H9 (cell line): ENCODE measurements at regions not wholly inside any gene's neighbourhood (a gene's known extent, or its start where the extent isn't known, plus 50 kb on each side); places are given as distances from the start of the nearest gene placed in this dataset.

Source experiments
- DNase-seq: peaks from one replicate; pipeline ENCODE4 v3.0.0-alpha.2; 2017
- H2AFZ ChIP-seq: one replicate; pipeline ENCODE4 v1.6.1; 2013; ENCODE audit warnings: mild to moderate bottlenecking, low read length, control low read depth, moderate library complexity
- H2AK5ac ChIP-seq: 2 replicates; pipeline ENCODE4 v1.6.1; 2013; ENCODE audit warnings: low read length, control low read depth, mixed read lengths; ENCODE audit not compliant: insufficient read length
- H2BK120ac ChIP-seq: one replicate; pipeline ENCODE4 v1.6.1; 2013; ENCODE audit warnings: low read depth, mild to moderate bottlenecking, low read length, control low read depth, inconsistent platforms; ENCODE audit not compliant: poor library complexity, severe bottlenecking
- H2BK12ac ChIP-seq: 2 replicates; pipeline ENCODE4 v1.6.1; 2013; ENCODE audit warnings: low read length, control low read depth, mixed read lengths, low read depth; ENCODE audit not compliant: insufficient read length
- H2BK15ac ChIP-seq: 2 replicates; pipeline ENCODE4 v1.6.1; 2013; ENCODE audit warnings: low read depth, low read length, control low read depth
- H2BK20ac ChIP-seq: one replicate; pipeline ENCODE4 v1.6.1; 2013; ENCODE audit warnings: low read depth, mild to moderate bottlenecking, low read length, control low read depth, inconsistent platforms; ENCODE audit not compliant: poor library complexity, severe bottlenecking
- H2BK5ac ChIP-seq: 2 replicates; pipeline ENCODE4 v1.6.1; 2013; ENCODE audit warnings: low read length, control low read depth, mixed read lengths; ENCODE audit not compliant: insufficient read length
- H3K14ac ChIP-seq: 2 replicates; pipeline ENCODE4 v1.6.1; 2013; ENCODE audit warnings: low read length, control low read depth; ENCODE audit not compliant: insufficient read depth
- H3K18ac ChIP-seq: 2 replicates; pipeline ENCODE4 v1.6.1; 2013; ENCODE audit warnings: low read depth, mild to moderate bottlenecking, mixed read lengths, low read length, control low read depth; ENCODE audit not compliant: insufficient read length
- H3K23ac ChIP-seq: 2 replicates; pipeline ENCODE4 v1.6.1; 2013; ENCODE audit warnings: low read length, control low read depth, mixed read lengths, low read depth; ENCODE audit not compliant: insufficient read length
- H3K23me2 ChIP-seq: 2 replicates; pipeline ENCODE4 v1.6.1; 2013; ENCODE audit warnings: low read depth, mild to moderate bottlenecking, mixed read lengths, low read length, control low read depth; ENCODE audit not compliant: insufficient read length, poor library complexity, severe bottlenecking
- H3K27ac ChIP-seq: 2 replicates; pipeline ENCODE4 v1.5.1; 2013; ENCODE audit warnings: low read length, control low read depth, mixed read lengths, low read depth; ENCODE audit not compliant: insufficient read length
- H3K27me3 ChIP-seq: 2 replicates; pipeline ENCODE4 v1.6.1; 2013; ENCODE audit warnings: low read length, control low read depth, inconsistent platforms; ENCODE audit not compliant: insufficient read depth
- H3K4ac ChIP-seq: 2 replicates; pipeline ENCODE4 v1.6.1; 2013; ENCODE audit warnings: low read depth, mild to moderate bottlenecking, control low read depth, inconsistent platforms, low read length, moderate library complexity
- H3K4me1 ChIP-seq: 2 replicates; pipeline ENCODE4 v1.6.1; 2013; ENCODE audit warnings: low read length, control low read depth, inconsistent platforms; ENCODE audit not compliant: insufficient read depth
- H3K4me2 ChIP-seq: 2 replicates; pipeline ENCODE4 v1.6.1; 2013; ENCODE audit warnings: low read length, control low read depth, mixed read lengths; ENCODE audit not compliant: insufficient read length, insufficient read depth
- H3K56ac ChIP-seq: 2 replicates; pipeline ENCODE4 v1.6.1; 2013; ENCODE audit warnings: low read depth, mild to moderate bottlenecking, mixed read lengths, low read length, control low read depth; ENCODE audit not compliant: insufficient read length
- H3K79me1 ChIP-seq: 2 replicates; pipeline ENCODE4 v1.6.1; 2013; ENCODE audit warnings: low read depth, mild to moderate bottlenecking, moderate library complexity, low read length, control low read depth, inconsistent platforms; ENCODE audit not compliant: insufficient read depth, poor library complexity, severe bottlenecking
- H3K79me2 ChIP-seq: 2 replicates; pipeline ENCODE4 v1.6.1; 2013; ENCODE audit warnings: low read length, control low read depth, inconsistent platforms; ENCODE audit not compliant: insufficient read depth
- H3K9ac ChIP-seq: 2 replicates; pipeline ENCODE4 v1.6.1; 2013; ENCODE audit warnings: low read length, control low read depth, mixed read lengths; ENCODE audit not compliant: insufficient read length; ENCODE audit errors: extremely low read depth
- H3K9me3 ChIP-seq: one replicate; pipeline ENCODE4 v1.6.1; 2013; ENCODE audit warnings: low read depth, low read length, inconsistent platforms; ENCODE audit not compliant: control insufficient read depth
- H3T11ph ChIP-seq: one replicate; pipeline ENCODE4 v1.6.1; 2013; ENCODE audit warnings: mild to moderate bottlenecking, low read length, control low read depth, inconsistent platforms
- H4K20me1 ChIP-seq: one replicate; pipeline ENCODE4 v1.6.1; 2013; ENCODE audit not compliant: control insufficient read depth, insufficient read length, insufficient read depth
- H4K5ac ChIP-seq: 2 replicates; pipeline ENCODE4 v1.6.1; 2013; ENCODE audit warnings: low read depth, mild to moderate bottlenecking, mixed read lengths, low read length, control low read depth; ENCODE audit not compliant: insufficient read length
- H4K8ac ChIP-seq: replicated peaks from 2 replicates; pipeline ENCODE4 v1.6.1; 2013; ENCODE audit warnings: low read length, control low read depth, mixed read lengths, low read depth; ENCODE audit not compliant: insufficient read length
- H4K91ac ChIP-seq: 2 replicates; pipeline ENCODE4 v1.6.1; 2013; ENCODE audit warnings: low read depth, mild to moderate bottlenecking, moderate library complexity, mixed read lengths, low read length, control low read depth; ENCODE audit not compliant: insufficient read length
- H3K27ac Mint-ChIP-seq, 3 experiments: 2 replicates in 2 of 3; 3 replicates in 1 of 3; pipeline ENCODE4 v1.8.0; 2020 to 2021; ENCODE audit warnings: mixed read lengths in 3 of 3, mild to moderate bottlenecking in 1 of 3, moderate library complexity in 1 of 3
- H3K27me3 Mint-ChIP-seq: 2 replicates; pipeline ENCODE4 v1.8.0; 2021; ENCODE audit warnings: low read depth, mild to moderate bottlenecking, moderate library complexity, mixed read lengths
- H3K36me3 Mint-ChIP-seq, 3 experiments: 2 replicates in 2 of 3; 3 replicates in 1 of 3; pipeline ENCODE4 v1.8.0; 2020 to 2021; ENCODE audit warnings: low read depth in 3 of 3, mixed read lengths in 3 of 3; ENCODE audit not compliant: insufficient read depth in 1 of 3
- H3K4me1 Mint-ChIP-seq, 2 experiments: 2 replicates each; pipeline ENCODE4 v1.8.0; 2020; ENCODE audit warnings: mixed read lengths in 2 of 2
- H3K4me3 Mint-ChIP-seq, 2 experiments: 2 replicates in 1 of 2; 3 replicates in 1 of 2; pipeline ENCODE4 v1.8.0; 2020 to 2021; ENCODE audit warnings: mild to moderate bottlenecking in 2 of 2, mixed read lengths in 2 of 2, moderate library complexity in 1 of 2
- H3K9me3 Mint-ChIP-seq, 2 experiments: 2 replicates in 1 of 2; 3 replicates in 1 of 2; pipeline ENCODE4 v1.8.0; 2020; ENCODE audit warnings: mild to moderate bottlenecking in 2 of 2, mixed read lengths in 2 of 2, moderate library complexity in 1 of 2
- WGBS: extraction: QIAGEN DNeasy Blood & Tissue Kit; methylation state at CpG from one replicate; pipeline ENCODE4 v1.1.7; 2013; ENCODE audit warnings: missing lambda C conversion rate, low lambda C conversion rate, mixed read lengths; ENCODE audit not compliant: insufficient read length; ENCODE audit errors: extremely low coverage; 5-methylcytosine and 5-hydroxymethylcytosine counted together
- TF ChIP-seq, protein P1 (sequence below): fragments of 200-600 bp; sonication (generic); conservative IDR thresholded peaks from 3 replicates; pipeline ENCODE4 v1.8.0; 2021; ENCODE audit warnings: antibody characterized with exemption, mild to moderate bottlenecking

DNA sequence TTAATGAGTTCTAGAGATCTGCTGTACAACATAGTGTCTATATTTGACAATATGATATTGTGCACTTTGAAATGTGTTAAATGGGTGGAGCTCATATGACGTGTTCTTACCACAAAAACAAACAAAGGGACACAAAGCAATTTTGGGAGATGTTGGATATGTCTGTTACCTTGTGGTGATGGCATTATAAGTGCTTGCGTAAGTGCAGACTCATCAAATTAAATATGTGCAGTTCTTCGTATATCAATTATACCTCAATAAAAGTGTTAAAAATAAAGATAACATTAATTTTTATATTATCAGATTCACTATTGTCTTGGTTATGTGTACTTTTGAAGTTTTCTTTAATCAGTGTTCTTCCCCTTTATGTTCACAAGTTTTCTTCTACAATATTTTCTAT lies 372.9 kb upstream of the COBL start:
- DNase-seq, result no peak
- no peaks in the 10 kb centered on the region for H3K36me3 Mint-ChIP-seq
- Histone ChIP-seq H3K4ac (no peak overlapping the region), H3K56ac (no peak overlapping the region), H3K9ac (no peak overlapping the region), H3K23me2 (no peaks in the 10 kb centered on the region), H2BK5ac (no peak overlapping the region), H3K14ac (no peak overlapping the region), H2AFZ (no peak overlapping the region), H3T11ph (no peak overlapping the region), H3K27ac (no peak overlapping the region), H3K79me1 (no peaks in the 10 kb centered on the region), H4K20me1 (no peaks in the 10 kb centered on the region), H2BK20ac (no peak overlapping the region), H2AK5ac (no peak overlapping the region), H2BK15ac (no peak overlapping the region), H4K5ac (no peak overlapping the region), H3K4me1 (no peaks in the 10 kb centered on the region), H3K79me2 (no peaks in the 10 kb centered on the region; the same call in 1 of the 2 replicates), H3K4me2 (no peak overlapping the region), H3K18ac (no peak overlapping the region), H3K27me3 (no peaks in the 10 kb centered on the region), H2BK120ac (no peak overlapping the region), H3K9me3 (no peaks in the 10 kb centered on the region), H4K91ac (no peak overlapping the region), H2BK12ac (no peak overlapping the region), H3K23ac (no peak overlapping the region), H4K8ac (no peak overlapping the region)
- H3K9me3 Mint-ChIP-seq, result peaks cover 2% of the 10 kb centered on the region in 2 experiments; a peak in 1 of 5 replicates
- peaks cover 6 to 8% of the 10 kb centered on the region in 2 experiments for H3K4me1 Mint-ChIP-seq
- TF ChIP-seq, protein P1, sequence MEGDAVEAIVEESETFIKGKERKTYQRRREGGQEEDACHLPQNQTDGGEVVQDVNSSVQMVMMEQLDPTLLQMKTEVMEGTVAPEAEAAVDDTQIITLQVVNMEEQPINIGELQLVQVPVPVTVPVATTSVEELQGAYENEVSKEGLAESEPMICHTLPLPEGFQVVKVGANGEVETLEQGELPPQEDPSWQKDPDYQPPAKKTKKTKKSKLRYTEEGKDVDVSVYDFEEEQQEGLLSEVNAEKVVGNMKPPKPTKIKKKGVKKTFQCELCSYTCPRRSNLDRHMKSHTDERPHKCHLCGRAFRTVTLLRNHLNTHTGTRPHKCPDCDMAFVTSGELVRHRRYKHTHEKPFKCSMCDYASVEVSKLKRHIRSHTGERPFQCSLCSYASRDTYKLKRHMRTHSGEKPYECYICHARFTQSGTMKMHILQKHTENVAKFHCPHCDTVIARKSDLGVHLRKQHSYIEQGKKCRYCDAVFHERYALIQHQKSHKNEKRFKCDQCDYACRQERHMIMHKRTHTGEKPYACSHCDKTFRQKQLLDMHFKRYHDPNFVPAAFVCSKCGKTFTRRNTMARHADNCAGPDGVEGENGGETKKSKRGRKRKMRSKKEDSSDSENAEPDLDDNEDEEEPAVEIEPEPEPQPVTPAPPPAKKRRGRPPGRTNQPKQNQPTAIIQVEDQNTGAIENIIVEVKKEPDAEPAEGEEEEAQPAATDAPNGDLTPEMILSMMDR, result no peak
- H3K27me3 Mint-ChIP-seq, result peaks cover 1% of the 10 kb centered on the region; the same call in 1 of the 2 replicates
- H3K27ac Mint-ChIP-seq, result no peak overlapping the region
- no peak overlapping the region for H3K4me3 Mint-ChIP-seq
- no CpG with 5 or more reads among the region's 3 CpGs for WGBS
